ENCODE measurements at regions not wholly inside any gene's neighbourhood (a gene's known extent, or its start where the extent isn't known, plus 50 kb on each side); places are given as distances from the start of the nearest gene placed in this dataset.

DNA sequence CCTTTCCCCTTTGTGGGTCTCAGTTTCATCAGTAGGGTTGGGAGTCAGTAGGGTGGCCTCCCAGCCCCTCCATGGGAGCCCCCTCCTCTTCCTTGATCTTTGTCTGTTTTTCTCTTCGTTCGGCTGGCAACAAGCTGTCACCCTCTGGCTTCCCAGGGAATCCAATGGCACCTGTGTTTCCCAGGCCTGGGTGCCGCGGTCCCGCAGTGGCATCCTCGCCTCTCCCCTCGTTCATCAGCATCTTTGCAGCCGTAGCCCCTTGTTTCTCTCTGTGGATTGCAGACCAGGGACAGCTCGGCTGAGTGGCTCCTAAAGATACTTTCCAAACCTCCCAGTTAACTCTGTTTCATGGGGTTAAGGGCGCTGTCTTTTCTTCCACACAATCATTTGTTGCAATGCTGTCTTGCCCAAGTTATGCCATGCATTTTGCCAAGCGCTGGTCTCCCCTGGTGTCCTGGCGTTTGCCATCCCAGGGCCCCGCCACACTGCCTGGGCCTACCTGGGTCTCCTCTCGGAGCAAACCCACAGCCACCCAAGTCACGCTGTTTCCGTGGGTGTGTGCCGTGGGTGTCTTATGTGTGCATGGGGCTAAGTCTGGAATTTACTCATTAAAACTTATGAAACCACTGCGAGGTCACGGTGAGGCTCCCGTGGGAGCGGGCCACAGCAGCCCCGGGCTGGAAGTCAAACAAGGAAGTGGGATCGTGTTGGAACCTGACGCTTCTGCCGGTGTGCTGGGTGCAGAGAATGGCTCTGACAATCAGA is 189.4 kb upstream of the SHH start:
- no peak for DNase-seq

DNA sequence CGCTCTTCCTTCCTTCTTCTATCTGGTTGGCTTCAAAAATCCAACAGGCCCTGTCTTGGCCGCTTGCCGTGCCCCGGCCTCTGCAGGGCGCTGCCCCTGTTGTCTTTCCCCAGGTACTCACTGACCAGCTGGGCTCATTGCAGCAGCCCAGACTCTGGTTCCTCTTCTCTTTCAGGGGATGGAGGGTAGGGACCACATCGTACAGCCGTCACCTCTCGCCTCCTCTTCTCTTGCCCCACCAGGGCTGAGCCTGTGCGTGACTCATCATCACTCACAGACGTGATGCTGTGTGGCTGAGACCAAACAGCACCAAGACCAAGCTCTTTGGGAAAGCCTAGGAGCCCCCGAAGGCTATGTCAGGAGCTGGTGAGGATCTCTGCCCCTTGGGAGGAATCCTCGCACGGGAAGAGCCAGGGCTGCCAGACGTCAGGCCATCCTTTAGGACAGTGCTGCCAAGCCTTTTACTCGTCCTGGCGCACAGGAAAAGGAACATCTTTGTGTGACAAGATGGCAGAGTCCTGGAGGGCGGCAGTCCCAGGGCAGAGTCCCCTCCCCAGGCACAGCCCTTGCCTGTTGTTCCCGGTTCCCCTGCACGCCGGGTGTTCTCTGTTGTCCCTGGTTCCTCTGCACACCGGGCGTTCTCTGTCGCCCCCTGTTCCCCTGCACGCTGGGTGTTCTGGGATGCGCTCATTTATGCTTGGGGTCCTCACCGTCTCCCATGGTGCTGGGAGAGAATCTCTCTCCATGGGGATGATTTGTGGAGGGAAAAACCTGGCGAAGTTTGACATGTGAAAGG is 188.5 kb upstream of the SHH start:
- no peak for DNase-seq

DNA sequence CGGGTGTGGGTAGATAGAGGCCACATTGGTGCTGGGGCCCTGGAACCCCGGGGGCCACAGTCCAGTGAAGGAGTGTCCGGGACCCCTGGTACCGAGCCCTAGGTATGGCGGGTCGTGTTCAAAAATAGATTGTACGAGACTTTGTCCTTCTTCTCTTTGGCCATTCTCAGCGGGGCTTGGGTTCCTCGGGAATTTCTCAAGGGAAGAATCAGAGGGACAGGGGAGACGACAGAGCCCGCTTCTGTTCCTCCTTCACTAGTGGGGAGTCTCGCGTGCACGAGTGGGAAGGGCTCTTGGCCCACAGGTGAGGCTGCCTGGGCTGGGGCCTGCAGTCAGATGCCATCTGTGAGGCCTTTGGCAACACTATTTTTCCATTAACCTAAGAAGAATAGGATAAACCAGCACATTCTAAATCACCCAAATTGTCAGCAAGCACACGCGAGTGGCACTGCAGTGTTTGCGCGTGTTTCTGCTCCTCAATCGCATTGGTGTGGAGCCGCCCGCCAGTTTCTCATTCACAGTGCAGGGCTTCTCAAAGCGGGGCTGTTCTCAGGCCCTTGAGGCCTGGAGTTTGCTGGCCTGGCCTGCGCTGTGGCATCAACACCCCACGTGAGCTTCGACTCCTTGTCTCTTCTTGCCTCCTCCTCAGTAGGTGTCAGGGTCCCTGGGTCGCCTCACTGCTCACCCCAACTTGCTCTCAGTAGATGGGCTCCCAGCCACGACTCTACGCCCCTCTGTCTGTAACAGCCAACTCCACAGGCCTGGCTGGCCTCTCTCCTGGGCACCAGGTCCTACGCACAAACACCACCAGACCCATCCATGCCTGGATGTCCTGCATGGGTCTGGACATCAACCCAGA is 187.6 kb upstream of the SHH start:
- no peak for DNase-seq

DNA sequence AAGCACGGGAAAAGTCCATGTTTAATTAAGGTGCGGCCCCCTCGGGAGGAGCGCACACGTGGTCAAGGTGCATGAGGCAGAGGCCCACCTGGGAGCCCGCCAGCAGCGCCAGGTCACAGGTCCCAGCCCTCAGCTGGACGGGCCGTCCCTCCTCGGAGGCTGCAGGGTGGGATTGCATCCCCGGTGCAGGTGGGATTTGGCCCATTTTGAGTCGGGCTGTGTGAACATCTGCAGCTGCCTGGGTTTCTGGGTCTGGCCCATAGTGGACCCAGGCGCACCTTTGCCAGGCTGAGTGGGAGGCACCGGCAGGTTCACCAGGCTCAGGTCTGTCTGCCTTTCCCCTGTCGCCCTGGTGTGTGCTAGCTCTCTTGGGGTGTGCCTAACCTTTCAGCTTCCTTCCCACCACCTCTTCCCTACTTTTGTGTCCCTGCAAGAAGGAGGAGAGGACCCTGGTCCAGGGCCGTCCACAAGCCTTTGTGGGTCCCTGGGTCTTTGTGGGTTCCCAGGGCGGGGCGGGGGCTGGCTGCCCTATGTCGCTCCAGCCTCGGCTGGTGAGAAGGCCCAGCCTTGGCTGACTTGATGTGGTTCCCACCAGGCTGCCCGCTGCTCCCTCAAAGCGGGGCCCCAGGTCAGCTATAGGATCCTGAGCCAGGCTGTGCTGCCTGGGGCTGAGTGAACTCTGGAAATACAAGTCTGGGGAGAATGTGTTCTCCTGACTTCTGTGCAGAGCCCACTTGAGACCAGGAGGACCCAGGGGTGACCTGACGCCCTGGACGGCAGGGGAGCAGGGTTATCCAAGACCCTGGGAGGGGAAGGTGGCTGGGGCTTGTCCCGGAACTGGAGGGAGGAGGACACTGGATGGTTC is 186.7 kb upstream of the SHH start:
- DNase-seq: no peak

DNA sequence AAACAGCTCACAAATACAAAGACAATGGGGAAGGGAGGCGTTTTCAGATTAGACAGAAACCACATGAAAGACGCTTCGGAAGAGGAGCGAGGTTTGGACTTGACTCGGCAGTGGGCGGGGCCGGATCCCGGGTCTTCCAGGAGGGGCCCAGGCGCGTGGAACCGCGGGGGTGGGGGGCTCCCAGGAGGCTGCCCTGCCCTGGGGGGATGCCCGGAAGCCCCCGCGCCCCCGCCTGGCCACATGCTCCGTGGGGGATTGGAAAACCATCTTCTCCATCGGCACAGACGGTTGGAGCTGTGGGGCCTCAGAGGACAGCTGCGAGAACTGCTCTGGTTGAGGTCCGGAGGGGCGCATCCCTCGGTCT is 186.0 kb upstream of the SHH start:
- peak; percentile 63 for DNase-seq

DNA sequence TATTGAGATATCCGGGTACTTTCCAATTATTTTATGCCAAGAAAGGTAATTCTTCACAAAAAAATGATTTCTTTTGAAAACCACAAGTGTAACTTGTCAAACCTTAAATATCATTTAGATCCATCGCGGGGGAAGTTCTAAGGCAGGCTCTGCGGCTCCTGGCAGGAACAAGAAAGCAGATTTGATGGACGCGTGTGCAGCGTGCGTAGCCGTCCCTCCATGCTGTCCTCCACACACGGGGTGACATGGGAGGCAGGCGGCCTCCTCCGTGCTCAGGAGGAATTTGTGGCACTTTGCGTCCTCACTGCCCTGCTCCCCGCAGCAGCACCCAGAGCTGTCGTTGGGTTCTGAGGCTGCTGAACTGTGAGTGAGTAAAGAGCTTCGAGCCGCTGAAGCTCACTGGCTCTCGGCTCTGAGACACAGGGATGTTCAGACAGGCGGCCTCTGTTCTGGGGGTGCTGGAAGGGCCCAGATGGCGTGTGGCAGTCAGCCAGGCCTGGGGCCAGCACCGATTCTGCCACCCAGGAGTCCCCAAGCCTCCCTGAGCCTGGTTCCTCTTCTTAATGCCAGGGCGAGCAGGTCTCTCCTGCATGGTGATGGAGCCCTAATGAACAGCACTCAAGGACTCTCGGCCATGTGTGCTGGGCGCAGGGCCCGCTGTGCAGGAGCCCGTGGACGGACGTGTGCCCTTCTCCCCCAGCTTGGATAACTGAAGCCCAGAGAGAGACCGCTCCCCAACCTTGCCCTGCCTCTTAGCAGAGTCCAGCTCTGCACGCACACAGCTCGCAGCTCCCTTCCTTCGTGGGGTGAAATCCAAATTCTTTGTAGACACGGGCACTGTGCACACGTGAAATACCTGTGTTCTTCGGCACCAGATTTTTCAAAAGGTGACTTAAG is 185.4 kb upstream of the SHH start:
- peak; percentile 30 for DNase-seq

DNA sequence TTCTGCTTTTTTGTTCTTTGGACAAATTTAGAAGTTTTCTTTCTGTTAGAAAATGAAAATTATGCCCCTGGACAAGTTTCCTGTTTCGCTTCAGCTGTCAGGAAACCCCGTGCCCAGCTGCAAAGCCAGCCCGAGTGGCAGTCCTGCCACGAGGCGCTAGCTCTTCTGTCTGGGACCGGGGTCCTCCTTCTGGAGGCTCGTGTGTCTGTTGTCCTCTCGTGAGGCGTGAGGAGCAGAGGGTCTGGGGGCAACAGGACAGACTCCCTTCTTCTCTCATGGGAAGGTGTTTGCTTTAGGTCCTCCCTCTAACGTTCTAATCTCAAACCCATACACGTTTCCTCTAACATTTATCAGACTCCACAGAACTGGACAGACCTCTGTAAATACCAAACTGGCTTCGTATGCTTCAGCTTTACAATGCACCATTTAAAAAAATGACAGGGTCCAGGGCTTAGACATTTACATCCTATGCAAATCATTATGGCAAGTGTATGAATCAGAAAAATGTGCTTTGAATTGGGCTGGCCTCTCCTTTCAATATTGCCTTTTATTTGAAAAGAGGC is 184.5 kb upstream of the SHH start:
- DNase-seq: no peak

DNA sequence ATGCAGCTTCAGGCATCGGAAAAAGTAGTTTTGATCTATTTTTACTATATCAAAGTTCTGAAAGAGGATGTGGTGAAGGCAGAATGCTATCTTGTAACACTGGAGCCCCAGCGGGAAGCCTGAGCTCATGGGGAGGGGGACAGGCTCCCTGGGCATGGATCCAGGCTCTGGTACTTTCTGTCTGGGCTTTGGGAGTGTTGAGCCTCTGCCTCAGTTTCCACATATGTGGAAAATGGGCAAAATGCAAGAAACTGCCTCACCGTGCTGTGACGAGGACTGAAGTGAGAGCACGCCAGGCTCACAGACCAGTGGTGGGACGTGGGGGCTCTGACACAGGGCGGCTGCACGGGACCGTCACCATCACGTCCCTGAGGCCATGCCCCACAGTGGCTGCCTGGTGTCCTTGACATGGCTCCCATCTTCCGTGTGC is 182.9 kb upstream of the SHH start:
- DNase-seq: no peak

DNA sequence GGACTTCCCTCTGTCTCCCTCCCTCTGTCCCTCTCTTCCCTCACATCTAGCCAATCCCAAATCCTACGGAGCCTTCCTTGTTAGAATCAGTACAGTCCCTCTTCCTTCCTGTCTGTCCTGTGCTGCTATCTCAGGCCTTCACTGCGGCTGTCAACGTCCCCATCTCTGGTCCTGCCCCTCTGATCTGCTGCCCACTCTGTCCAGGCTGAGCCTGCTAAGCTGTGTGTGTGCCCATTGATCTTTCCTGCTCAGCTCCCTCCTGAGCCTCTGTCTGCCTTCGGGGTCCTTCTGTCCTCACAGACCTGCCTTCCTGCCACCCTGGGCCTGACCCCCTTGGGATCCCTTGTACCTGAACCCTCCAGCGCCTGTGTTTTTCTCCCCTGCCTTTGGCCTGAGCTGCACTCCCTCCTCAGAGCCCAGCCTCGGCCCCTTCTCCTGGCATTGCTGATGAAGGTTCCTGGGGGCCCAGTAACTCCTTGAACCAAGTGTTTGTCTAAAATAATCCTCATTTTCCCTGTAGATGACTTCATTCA is 182.1 kb upstream of the SHH start:
- no peak for DNase-seq

DNA sequence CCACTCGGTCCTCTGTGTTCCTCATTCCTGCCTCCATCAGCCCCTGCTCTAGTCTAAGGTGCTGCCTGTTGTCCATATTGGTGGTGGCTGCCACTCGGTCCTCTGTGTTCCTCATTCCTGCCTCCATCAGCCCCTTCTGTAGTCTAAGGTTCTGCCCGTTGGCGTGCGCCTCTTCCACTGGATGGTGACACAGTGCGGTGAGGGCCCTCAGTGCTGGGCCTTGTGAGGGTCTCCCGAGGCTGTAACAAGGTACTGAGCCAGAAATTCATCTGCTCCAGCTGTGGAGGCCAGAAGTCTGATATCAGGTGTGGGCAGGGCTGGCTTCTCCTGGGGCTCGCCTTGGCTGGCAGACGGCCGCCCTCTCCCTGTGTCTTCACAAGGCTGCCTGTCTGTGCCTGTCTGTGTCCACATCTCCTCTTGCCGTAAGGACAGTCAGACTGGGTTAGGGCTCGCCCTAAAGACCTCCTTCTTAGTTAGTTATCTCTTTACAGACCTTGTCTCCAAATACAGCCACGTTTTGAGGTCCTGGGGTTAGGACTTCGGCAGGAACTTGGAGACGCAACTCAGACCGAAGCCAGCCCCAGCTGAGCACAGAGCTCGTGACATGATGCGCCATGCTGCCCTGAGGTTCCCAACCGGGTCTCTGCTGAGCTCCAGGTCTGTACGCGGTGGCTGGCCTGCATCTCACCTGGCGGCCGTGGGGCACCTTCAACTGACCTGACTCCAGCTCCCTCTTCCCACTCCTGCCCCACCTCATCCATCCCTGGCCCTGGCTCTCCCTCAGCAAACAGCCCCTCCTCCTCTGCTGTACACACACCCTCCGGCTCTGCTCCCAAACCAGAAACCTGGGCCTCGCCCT is 181.4 kb upstream of the SHH start:
- no peak for DNase-seq

DNA sequence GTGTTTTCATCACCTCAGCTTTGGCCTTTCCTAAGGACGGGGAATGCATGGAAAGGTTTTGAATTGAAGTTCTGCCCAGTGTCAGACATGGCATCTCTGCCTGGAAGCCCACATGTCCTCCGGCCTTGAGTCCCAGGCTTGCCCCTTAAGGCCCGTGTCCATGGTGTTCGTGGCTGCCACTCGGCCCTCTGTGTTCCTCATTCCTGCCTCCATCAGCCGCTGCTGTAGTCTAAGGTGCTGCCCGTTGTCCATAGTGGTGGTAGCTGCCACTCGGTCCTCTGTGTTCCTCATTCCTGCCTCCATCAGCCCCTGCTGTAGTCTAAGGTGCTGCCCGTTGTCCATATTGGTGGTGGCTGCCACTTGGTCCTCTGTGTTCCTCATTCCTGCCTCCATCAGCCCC is 180.7 kb upstream of the SHH start:
- DNase-seq: no peak

DNA sequence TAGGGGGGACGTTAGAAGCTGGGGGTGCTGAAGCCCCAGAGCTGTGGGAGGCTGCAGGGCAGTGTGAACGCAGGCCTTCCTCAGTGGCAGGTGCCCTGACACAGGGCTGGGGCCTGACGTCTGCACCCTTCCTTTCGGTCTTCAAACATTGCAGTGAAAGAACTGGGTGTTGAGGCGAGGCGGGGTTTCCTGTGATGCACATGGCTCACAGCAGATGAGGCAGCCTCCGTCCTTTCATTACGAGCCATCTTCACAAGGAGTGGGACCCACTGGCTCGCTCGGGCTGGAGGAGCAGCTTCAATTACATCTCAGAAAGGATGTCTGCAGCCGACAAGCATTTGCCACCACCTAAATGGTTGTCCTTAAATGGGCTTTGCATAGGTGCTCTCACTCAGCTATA is 180.3 kb upstream of the SHH start:
- peak; percentile 35 for DNase-seq

DNA sequence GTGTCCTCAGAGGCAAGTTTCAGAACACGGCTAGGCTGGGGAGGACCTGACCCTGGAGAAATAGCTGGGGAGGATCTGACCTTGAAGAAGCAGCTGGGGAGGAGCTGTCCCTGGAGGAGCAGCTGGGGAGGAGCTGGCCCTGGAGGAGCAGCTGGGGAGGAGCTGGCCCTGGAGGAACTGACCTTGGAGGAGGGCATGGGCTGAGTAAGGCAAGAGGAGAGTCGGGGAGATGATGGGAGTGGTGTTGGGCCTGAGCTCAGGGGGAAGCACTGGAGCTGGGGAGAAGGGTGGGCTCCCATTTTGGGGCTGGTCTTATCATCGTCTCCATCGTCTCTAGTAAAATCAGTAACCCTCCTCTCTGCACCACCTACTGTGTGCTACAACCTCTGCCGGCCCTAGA is 179.8 kb upstream of the SHH start:
- DNase-seq: no peak

DNA sequence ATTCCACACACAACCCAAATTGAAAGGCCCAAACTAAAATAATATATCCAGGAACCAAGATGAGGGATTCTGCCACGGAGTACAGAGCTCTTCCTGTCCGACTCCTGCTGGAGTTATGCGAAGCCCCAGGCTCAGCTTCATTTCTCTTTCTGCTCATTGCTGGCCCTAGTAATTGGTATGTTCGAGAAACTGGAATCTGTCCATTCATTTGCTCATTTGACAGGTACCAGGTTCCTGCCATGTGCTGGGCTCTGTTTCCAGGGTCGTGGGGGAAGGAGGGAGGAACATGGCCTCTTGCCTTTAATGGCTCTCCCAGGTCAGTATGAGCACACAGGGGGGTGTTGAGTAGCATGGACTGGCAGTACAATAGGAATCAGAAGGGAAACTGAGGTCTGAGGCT is 179.2 kb upstream of the SHH start:
- DNase-seq: no peak

DNA sequence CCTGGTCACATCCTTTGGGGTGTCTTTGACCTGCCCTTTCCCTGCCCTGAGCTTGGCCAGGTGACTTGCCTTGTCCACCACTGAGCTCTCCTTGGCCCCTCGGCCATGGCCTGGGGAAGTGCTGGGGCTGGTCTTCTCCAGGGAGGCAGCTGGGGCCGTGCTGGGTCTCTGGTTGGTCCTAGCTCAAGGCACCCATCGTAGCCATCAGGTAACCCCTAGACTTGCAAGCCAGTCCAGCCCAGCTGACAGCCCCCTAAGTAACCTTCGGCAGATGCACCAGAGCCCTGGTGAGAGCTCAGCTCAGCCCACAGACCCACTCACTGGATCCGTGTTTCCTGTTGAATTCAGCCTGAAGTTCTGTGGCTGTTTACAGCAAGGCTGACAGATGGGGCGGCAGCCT is 176.2 kb upstream of the SHH start:
- DNase-seq: no peak

DNA sequence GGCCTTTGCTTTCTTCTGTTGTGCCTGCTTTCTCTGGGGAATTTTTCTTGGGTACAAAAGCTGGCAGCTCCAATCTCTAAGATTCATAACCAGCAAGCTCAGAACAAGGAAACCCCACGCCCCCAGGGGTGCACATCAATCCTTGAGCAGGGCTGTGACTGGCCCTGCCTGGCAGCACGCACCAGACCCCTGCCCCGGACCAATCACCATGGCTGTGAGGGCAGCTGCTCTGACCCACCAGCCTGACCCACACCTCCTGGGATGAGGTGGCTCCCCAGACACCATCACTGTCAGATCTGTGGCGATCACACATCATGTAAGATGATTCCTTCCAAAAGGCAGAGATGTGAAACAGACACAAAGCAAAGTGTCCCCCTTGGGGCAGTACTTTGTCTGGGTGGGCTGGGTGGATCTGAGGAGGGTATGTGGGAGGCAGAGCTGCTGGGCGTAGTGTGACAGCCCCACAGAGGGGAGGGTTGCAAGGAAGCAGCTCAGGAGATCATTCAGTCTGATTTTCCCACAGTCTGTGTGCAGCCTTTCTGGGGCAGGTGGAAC is 175.5 kb upstream of the SHH start:
- no peak for DNase-seq

DNA sequence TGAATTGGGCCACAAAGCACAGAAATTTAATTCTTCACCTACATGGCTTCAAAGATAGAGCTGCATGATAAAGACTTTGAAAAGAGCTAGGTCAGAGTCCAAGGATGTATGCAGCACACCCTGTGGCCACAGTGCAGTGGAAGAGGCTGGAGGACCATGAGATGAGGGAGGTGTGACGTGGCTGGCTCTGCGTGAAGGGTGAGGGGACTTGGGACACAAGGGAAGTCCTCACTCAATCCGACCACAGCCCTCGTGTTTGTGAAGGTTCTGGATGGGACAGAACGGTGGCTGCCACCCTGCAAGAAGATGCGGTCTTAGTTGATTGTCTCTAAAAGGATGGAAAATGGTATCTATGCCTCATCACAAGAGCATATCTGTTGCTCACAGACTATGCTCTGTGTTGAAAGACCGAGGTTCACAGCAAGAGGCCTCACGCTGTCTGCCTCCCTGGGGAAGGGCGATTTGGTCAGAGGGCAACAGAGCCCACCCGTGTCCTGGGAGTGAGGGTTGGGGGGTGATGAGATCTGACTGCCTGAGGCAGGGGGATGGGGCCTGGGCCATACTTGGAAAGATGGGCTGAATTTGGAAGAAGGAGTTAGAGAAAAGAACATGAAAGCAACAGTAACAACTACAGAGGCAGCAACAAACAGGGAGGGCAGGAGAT is 174.4 kb upstream of the SHH start:
- no peak for DNase-seq

DNA sequence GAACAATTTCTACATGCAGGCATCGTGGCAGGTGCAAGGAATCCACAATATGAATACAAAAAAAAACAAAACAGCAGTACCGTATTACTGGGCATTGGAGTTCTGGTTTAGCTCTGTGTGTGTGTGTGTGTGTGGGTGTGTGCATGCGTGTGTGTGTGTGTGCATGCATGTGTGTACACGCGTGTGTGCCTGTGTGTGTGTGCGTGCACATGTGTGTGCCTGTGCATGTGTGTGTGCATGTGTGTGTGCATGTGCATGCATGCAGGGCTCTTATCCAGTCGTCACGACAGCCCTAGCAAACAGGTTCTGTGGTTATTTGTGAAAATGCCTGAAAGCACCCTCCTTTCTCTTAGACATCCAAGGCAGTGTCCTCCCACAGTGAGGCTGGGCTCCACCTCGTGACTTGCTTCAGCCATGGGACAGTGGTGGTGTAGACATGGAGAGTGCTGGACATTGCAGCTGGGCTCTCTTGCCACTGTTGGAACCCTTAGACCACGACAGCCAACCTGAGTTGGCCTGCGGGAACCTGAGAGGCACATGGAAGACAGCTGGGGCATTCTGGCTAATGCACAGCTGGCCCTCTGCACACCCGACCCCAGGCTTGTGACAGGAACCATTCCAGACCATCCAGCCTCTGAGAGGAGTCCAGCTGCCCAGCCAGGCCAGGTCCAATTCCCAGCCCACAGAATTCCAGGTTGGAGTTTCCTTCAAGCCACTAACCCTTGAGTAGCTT is 173.4 kb upstream of the SHH start:
- DNase-seq: no peak
